Neural cell (in vitro differentiated cells): ENCODE measurements at regions not wholly inside any gene's neighbourhood (a gene's known extent, or its start where the extent isn't known, plus 50 kb on each side); places are given as distances from the start of the nearest gene placed in this dataset.

ENCODE experiments used
- H2AFZ ChIP-seq: fragments of 200-600, 300-800 bp; sonication (generic), shearing (Covaris generic); 2 replicates; pipeline ENCODE4 v1.6.0; 2014; ENCODE audit warnings: low read depth, mild to moderate bottlenecking, antibody characterized with exemption, low read length, moderate library complexity
- H3F3A ChIP-seq: fragments of 200-600 bp; shearing (Covaris generic); 2 replicates; pipeline ENCODE4 v1.6.1; 2016; ENCODE audit warnings: mild to moderate bottlenecking, moderate library complexity, mixed read lengths, antibody characterized with exemption, low read length; ENCODE audit not compliant: insufficient read depth, poor library complexity, severe bottlenecking
- H3K27ac ChIP-seq: fragments of 200-600, 300-800 bp; sonication (generic), shearing (Covaris generic); 2 replicates; pipeline ENCODE4 v1.5.1; 2014; ENCODE audit warnings: mild to moderate bottlenecking, low read length, moderate library complexity
- H3K27me3 ChIP-seq: fragments of 300-800, 200-600 bp; sonication (generic), shearing (Covaris generic); 2 replicates; pipeline ENCODE4 v1.6.0; 2014; ENCODE audit warnings: mild to moderate bottlenecking, low read depth, low read length, moderate library complexity; ENCODE audit not compliant: insufficient read depth
- H3K36me3 ChIP-seq: fragments of 300-800, 200-600 bp; sonication (generic), shearing (Covaris generic); 2 replicates; pipeline ENCODE4 v1.5.1; 2014; ENCODE audit warnings: mild to moderate bottlenecking, antibody characterized with exemption, low read length, moderate library complexity; ENCODE audit not compliant: insufficient read depth
- H3K4me2 ChIP-seq: fragments of 300-800, 200-600 bp; sonication (generic), shearing (Covaris generic); 2 replicates; pipeline ENCODE4 v1.6.0; 2014; ENCODE audit warnings: mild to moderate bottlenecking, low read length
- H3K4me3 ChIP-seq: fragments of 300-800, 200-600 bp; sonication (generic), shearing (Covaris generic); 2 replicates; pipeline ENCODE4 v1.5.1; 2014; ENCODE audit warnings: mild to moderate bottlenecking, low read length, moderate library complexity
- H3K79me2 ChIP-seq: fragments of 200-600 bp; shearing (Covaris generic); replicated peaks from 2 replicates; pipeline ENCODE4 v1.6.0; 2014; ENCODE audit warnings: mild to moderate bottlenecking, low read length, moderate library complexity; ENCODE audit not compliant: insufficient read depth
- H3K9ac ChIP-seq: fragments of 300-800, 200-600 bp; sonication (generic), shearing (Covaris generic); 2 replicates; pipeline ENCODE4 v1.6.1; 2016; ENCODE audit warnings: mild to moderate bottlenecking, low read length, mixed read lengths
- H3K9me2 ChIP-seq: fragments of 200-600 bp; shearing (Covaris generic); 2 replicates; pipeline ENCODE4 v1.6.1; 2016; ENCODE audit warnings: mild to moderate bottlenecking, low read length, mixed read lengths; ENCODE audit not compliant: insufficient read depth
- H3K9me3 ChIP-seq: fragments of 200-600, 300-800 bp; sonication (generic), shearing (Covaris generic); 2 replicates; pipeline ENCODE4 v1.6.1; 2016; ENCODE audit warnings: mild to moderate bottlenecking, mixed run types, low read length, moderate library complexity, mixed read lengths
- H4K20me1 ChIP-seq: fragments of 200-600 bp; shearing (Covaris generic); 2 replicates; pipeline ENCODE4 v1.6.1; 2016; ENCODE audit warnings: mild to moderate bottlenecking, mixed run types; ENCODE audit not compliant: insufficient read depth
- EP300 ChIP-seq: fragments of 450-650 bp; conservative IDR thresholded peaks from 2 replicates; pipeline ENCODE4 v1.6.1; 2014; ENCODE audit warnings: antibody characterized with exemption, mild to moderate bottlenecking, moderate library complexity; ENCODE audit not compliant: poor library complexity, severe bottlenecking
- EZH2 ChIP-seq: fragments of 200-600, 300-800 bp; shearing (Covaris generic), sonication (generic); IDR thresholded peaks from 2 replicates; pipeline ENCODE4 v1.6.1; 2014; ENCODE audit warnings: antibody characterized with exemption, low read length, borderline replicate concordance, mild to moderate bottlenecking; ENCODE audit not compliant: insufficient read depth, poor library complexity, severe bottlenecking
- MXI1 ChIP-seq: fragments of 450-650 bp; conservative IDR thresholded peaks from 2 replicates; pipeline ENCODE4 v1.6.1; 2014; ENCODE audit warnings: antibody characterized with exemption, mild to moderate bottlenecking; ENCODE audit not compliant: poor library complexity, severe bottlenecking
- POLR2AphosphoS5 ChIP-seq: IDR thresholded peaks from 2 replicates; pipeline ENCODE4 v1.6.1; 2012
- RAD21 ChIP-seq: fragments of 450-650 bp; conservative IDR thresholded peaks from 2 replicates; pipeline ENCODE4 v1.6.1; 2014; ENCODE audit warnings: antibody characterized with exemption, mild to moderate bottlenecking, moderate library complexity
- REST ChIP-seq: IDR thresholded peaks from 2 replicates; pipeline ENCODE4 v1.6.1; 2012; ENCODE audit warnings: borderline replicate concordance
- SMC3 ChIP-seq: fragments of 450-650 bp; conservative IDR thresholded peaks from 2 replicates; pipeline ENCODE4 v1.6.1; 2014; ENCODE audit warnings: antibody characterized with exemption, mild to moderate bottlenecking, moderate library complexity; ENCODE audit not compliant: poor library complexity
- TAF1 ChIP-seq: IDR thresholded peaks from 2 replicates; pipeline ENCODE4 v1.6.1; 2012; ENCODE audit warnings: low read depth
- TF ChIP-seq, protein P1 (sequence below): fragments of 450-650 bp; IDR thresholded peaks from 2 replicates; pipeline ENCODE4 v1.5.1; 2014; ENCODE audit warnings: antibody characterized with exemption, mild to moderate bottlenecking, moderate library complexity; ENCODE audit not compliant: poor library complexity, severe bottlenecking

DNA sequence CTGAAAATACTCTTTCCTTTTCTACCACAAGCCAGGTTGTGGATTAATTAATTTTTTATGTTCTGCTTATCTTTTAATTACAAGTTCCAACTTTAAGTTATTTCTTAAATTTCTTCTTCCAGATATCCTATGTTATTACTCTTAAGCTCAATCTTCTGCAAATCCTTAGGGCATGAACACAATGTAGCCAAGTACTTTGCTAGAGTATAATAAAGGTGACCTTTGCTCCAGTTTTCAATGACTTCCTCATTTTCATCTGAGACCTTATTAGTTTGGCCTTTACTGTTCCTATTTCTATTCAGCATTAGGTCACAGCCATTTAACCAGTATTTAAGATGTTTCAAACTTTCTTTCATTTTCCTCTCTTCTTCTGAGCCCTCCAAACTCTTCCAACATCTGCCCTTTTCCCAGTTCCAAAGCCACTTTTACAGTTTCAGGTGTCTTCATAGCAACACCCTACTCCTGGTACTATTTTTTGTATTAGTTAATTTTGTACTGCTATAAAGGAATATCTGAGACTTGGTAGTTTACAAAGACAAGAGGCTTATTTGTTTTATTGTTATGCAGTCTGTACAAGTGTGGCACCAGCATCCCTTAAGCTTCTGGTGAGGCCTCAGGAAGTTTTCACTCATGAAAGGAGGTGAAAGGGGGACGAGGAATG, 886.2 kb upstream of the GHITM start:
- H3F3A ChIP-seq = no peaks in the 10 kb centered on the region
- H2AFZ ChIP-seq = no peak overlapping the region
- no peaks in the 10 kb centered on the region for H4K20me1 ChIP-seq
- no peak overlapping the region for H3K9ac ChIP-seq
- H3K4me3 ChIP-seq = no peak overlapping the region
- H3K36me3 ChIP-seq = no peaks in the 10 kb centered on the region
- no peaks in the 10 kb centered on the region for H3K9me2 ChIP-seq
- no peak overlapping the region for H3K4me2 ChIP-seq
- H3K79me2 ChIP-seq = no peaks in the 10 kb centered on the region
- TF ChIP-seq TAF1 (no peak), RAD21 (no peak), EP300 (no peak), EZH2 (no peak), REST (no peak), POLR2AphosphoS5 (no peak), MXI1 (no peak), SMC3 (no peak)
- TF ChIP-seq, protein P1, sequence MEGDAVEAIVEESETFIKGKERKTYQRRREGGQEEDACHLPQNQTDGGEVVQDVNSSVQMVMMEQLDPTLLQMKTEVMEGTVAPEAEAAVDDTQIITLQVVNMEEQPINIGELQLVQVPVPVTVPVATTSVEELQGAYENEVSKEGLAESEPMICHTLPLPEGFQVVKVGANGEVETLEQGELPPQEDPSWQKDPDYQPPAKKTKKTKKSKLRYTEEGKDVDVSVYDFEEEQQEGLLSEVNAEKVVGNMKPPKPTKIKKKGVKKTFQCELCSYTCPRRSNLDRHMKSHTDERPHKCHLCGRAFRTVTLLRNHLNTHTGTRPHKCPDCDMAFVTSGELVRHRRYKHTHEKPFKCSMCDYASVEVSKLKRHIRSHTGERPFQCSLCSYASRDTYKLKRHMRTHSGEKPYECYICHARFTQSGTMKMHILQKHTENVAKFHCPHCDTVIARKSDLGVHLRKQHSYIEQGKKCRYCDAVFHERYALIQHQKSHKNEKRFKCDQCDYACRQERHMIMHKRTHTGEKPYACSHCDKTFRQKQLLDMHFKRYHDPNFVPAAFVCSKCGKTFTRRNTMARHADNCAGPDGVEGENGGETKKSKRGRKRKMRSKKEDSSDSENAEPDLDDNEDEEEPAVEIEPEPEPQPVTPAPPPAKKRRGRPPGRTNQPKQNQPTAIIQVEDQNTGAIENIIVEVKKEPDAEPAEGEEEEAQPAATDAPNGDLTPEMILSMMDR = no peak
- H3K27me3 ChIP-seq = no peaks in the 10 kb centered on the region
- peaks cover 9% of the 10 kb centered on the region for H3K9me3 ChIP-seq
- H3K27ac ChIP-seq = no peak overlapping the region

DNA sequence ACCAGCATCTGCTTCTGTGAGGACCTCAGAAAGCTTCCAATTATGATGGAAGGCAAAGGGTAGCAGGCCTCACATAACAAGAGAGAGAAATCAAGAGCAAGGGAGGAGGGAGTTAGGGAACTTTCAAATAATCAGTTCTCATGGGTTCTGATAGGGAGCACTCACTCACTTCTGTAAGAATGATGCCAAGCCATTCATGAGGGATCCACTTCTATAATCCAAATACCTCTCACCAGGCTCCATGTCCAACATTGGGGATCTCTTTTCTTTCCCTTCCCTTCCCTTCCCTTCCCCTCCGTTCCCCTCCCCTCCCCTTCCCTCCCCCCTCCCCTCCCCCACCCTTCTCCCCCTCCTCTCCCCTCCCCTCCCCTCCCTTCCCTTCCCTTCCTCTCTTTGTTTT, 884.6 kb upstream of the GHITM start:
- H4K20me1 ChIP-seq = no peaks in the 10 kb centered on the region
- H3K79me2 ChIP-seq = no peaks in the 10 kb centered on the region
- H3K9me2 ChIP-seq = no peaks in the 10 kb centered on the region
- no peak overlapping the region for H3K9ac ChIP-seq
- H3K9me3 ChIP-seq = peaks cover 9% of the 10 kb centered on the region
- no peak overlapping the region for H2AFZ ChIP-seq
- TF ChIP-seq RAD21 (no peak), EP300 (no peak), TAF1 (no peak), EZH2 (no peak), SMC3 (no peak), POLR2AphosphoS5 (no peak)
- no peaks in the 10 kb centered on the region for H3K27me3 ChIP-seq
- no peak overlapping the region for H3K27ac ChIP-seq
- no peak overlapping the region for H3K4me2 ChIP-seq
- no peak overlapping the region for H3K4me3 ChIP-seq
- no peaks in the 10 kb centered on the region for H3K36me3 ChIP-seq
- H3F3A ChIP-seq = no peaks in the 10 kb centered on the region
